LHCN-M2 (cell line): ENCODE measurements at regions not wholly inside any gene's neighbourhood (a gene's known extent, or its start where the extent isn't known, plus 50 kb on each side); places are given as distances from the start of the nearest gene placed in this dataset.

Experiments used
- DNase-seq: peaks from one replicate; pipeline ENCODE4 v3.0.0-alpha.2; 2012; ENCODE audit warnings: low read depth

GRCh38 chr11:134539285-134539684 is 127.2 kb upstream of the B3GAT1 start:
- no peak for DNase-seq

GRCh38 chr11:134538742-134539141 is 126.7 kb upstream of the B3GAT1 start:
- no peak for DNase-seq

GRCh38 chr11:134537941-134538340 is 125.9 kb upstream of the B3GAT1 start:
- DNase-seq = no peak

- DNase-seq = no peak
Observed at GRCh38 chr11:134537296-134537695, 125.3 kb upstream of the B3GAT1 start.

DNA sequence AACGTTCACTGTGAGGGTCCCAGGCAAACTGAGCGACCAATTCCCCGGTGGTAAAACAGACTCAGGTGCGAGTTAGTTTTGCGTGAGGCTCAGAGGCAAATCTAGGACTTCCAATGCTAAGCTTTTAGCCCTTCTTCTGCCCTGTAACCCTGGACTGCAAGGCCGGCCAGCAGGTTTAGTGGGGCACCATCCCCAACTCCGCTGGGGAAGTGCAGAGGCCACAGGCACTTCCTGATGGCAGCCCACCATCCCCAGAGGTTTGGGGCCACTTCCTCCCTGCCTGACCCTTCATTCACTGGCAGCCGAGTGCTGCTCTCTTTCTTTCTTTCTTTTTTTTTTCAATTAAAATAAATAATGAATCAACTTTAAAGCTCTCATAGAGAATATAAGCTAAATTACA is 124.6 kb upstream of the B3GAT1 start:
- DNase-seq = no peak

- DNase-seq = no peak
Observed at GRCh38 chr11:134536219-134536618, 124.2 kb upstream of the B3GAT1 start.

DNA sequence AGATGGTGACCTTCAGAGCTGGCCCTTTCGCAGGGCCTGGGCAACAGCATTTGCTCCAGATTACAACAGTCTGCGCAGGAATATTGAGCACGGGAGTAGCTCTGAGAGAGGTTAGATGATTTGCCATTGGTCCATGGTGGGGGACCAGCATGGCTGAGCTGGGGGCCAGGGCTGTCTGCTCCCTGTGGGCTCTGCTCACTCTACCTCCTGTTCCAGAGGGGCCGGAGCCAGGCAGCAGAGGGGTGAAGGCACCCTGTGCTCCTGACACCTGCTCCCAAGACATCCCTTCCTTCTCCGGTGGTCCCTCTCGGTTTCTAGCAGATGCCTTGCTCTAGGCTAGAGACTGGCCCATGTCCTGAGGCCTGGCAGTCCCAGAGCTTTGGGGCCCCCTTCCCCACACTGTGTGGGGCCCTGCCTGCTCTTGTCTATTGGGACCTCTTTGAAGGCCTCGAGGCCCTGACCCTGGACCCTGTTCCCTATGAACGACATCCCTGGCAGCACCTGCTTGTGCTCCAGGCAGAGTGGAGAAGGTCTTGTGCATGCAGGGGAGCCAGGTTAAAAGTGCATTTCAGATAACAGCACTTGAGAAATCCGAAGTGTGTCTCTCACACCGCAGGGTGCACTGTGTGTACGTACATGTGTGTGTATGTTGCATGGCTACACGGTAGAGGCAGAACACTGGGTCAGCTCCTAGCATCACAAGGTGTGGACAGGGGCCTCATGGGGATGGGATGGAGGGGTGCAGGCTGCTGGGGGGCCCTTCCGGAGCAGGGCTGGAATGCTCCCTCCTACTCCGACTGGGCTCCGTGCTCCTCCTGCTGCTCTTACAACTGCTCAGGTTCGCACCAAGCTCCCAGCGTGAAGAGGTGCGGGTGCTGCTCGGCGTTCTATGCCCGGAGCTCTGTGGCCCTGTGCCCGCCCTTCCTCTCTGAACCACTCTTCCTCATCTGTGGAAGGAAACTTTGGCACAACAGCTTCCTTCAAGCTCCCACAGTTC is 123.3 kb upstream of the B3GAT1 start:
- DNase-seq = no peak

GRCh38 chr11:134533511-134533910 is 121.5 kb upstream of the B3GAT1 start:
- DNase-seq = no peak

- DNase-seq = no peak
Observed at GRCh38 chr11:134532921-134533421, 120.9 kb upstream of the B3GAT1 start.

GRCh38 chr11:134532131-134532920 is 120.3 kb upstream of the B3GAT1 start:
- no peak for DNase-seq

GRCh38 chr11:134531327-134532130 is 119.5 kb upstream of the B3GAT1 start:
- no peak for DNase-seq

DNA sequence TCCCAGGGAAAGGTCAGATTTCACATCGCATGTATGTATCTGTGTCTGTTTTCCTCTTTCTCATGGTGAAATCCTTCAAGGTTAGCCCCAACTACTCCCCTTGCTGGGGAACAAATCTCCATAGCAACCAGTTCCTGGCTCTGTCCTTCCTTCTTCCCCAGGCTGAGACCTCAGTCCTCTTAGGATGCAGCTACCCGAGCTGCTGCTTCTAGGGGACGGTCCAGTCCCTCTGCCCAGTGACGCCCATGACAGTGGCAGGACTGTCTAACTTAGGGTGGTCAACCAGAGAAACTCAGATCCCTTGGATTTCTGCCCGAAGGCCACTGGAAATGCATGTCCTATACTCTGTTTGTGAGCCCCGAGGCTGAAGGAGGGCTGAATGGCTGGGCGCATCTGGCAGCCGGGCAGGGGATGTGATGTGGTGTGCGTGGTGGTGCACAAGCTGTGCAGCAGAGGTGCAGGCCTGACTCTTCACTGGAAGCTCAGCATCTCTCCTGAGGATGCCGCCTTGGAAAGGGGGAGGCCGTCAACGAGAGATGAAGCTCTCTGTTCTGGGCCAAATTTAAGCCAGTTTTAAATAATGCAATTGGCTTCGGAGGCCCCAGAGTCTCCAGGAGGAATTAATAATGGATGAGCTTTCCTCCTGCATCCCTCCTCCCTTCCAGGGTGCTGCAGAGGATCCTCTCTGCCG is 118.7 kb upstream of the B3GAT1 start:
- no peak for DNase-seq

DNA sequence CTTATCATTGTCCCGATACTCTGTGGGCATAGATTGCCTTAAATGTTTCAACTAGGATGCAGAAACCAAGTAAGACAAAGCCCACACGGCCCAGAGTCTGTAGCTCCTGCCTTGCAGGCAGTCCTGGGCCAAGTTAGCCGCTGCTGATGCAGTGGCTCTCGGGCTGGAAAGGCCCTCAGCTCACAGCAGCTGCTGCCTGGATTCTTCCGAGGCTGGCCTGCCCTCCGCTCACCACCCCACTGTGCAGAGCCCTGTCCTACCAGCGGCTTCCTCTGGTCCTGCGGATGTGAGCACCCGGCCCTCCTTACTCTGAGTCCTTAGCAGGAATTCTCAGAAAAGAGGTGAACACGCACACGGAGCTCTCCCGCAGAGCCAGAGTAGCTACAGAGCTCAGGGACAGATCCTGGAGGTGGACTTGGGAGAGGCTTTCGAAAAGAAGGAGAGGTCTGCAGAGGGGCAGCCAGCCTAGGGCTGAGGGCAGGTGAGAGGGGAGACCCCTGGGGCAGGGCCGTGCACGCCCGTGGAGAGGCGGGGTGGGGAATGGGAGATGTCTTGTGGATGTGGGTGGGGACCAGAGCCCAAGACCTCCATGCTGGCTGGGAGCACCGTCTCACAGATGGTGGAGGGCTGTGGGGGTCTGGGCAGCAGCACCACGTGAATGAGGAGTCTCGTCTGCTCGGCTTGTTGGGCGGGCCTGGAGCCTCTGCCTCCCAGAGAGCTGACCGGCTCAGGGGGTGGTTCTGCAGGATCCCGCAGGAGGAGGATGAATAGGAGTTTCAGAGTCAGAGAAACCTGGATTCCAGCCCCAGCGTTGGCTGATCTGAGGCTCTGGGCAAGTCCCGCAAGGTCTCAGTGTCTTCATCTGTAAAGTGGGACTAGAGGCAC is 117.4 kb upstream of the B3GAT1 start:
- DNase-seq = no peak

DNA sequence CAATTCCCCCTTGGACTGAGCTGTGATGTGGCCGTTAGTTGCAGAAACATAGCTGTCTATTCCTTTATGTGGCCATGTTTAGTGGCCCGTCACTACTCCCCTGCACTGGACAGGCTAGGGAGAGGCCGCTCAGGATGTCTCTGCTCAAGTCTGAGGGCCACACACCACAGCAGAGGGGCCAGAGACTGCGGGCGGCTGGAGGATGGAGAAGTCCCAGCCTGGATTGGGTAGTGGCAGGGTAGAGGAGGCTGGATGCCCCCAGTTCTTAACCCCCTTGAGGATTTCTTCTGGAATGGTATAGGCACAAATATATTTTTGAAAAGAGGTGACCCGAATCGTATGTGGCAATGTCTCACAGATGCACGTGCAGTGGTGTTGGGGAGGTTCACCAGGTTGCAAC is 116.4 kb upstream of the B3GAT1 start:
- DNase-seq = no peak

DNA sequence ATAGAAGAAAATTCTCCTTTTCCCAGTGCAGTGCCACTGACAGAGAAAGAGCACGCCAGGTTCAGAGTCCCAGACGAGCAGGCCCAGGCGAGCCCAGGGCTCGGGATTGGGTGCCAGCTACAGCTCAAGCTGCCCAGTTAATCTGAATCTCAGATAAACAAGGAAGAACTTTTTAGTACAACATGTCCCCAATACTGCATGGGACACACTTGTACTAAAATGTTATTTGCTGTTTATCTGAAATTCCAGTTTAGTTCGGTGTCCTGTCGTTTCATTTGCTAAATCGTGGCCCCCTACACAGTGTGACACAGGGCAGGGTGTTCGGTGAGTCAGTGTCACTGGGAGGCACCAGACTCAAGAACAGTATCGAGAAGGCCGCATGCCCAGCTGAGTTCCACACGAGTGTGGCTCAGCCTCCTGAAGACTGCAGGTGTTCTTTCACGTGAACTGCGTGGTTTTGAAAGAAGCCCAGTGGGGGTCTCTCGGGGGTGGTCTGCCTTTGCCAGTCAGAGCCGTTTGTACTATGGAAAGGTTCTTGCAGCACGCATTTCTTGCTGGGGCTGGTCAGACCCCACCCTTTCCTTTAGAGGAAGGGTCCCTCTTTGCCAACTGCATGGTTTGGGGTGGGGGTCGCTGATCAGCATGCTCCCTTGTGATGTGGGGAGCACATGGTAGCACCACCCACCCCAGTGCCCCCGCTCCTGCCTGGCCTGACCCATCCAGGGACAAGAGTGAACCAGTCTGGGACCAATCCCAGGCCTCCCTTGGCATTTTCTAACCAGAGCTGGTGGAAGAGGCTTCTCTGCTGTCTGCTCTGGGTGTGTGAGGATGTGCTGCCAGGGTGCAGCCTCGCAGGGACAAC is 115.6 kb upstream of the B3GAT1 start:
- DNase-seq = no peak

GRCh38 chr11:134524896-134525845 is 113.1 kb upstream of the B3GAT1 start:
- DNase-seq = no peak

GRCh38 chr11:134524201-134524600 is 112.2 kb upstream of the B3GAT1 start:
- no peak for DNase-seq
